Tibial nerve (tissue), 4 donors: ENCODE measurements at regions not wholly inside any gene's neighbourhood (a gene's known extent, or its start where the extent isn't known, plus 50 kb on each side); places are given as distances from the start of the nearest gene placed in this dataset.

Source experiments
- CTCF ChIP-seq, 5 experiments: fragments of 200-600 bp in 3 of 5; fragments of 450-650 bp in 2 of 5; sonication (generic) in 3 of 5; IDR thresholded peaks; one replicate each; pipeline ENCODE4 v1.5.1; 2016 to 2019; ENCODE audit warnings: antibody characterized with exemption in 5 of 5, mild to moderate bottlenecking in 3 of 5, moderate library complexity in 2 of 5
- EP300 ChIP-seq, 2 donors: sonication (generic); formaldehyde crosslinking; IDR thresholded peaks; one replicate each; pipeline ENCODE4 v1.6.1; 2017; ENCODE audit warnings: antibody characterized with exemption in 2 of 2, mild to moderate bottlenecking in 1 of 2
- POLR2A ChIP-seq, 2 donors: fragments of 450-650 bp; IDR thresholded peaks; one replicate each; pipeline ENCODE4 v1.6.1; 2017; ENCODE audit warnings: antibody characterized with exemption in 2 of 2, mild to moderate bottlenecking in 2 of 2, moderate library complexity in 2 of 2

- TF ChIP-seq CTCF (IDR thresholded peaks at IDR 0.05) = no peak
- no peak for TF ChIP-seq POLR2A (IDR thresholded peaks at IDR 0.05)
- TF ChIP-seq EP300 (IDR thresholded peaks at IDR 0.05) = no peak
Observed at GRCh38 chr18:77919923-77920322, 670.3 kb downstream of the GALR1 start.
